K562 (cell line): ENCODE measurements at regions not wholly inside any gene's neighbourhood (a gene's known extent, or its start where the extent isn't known, plus 50 kb on each side); places are given as distances from the start of the nearest gene placed in this dataset.

Experiments
- ATAC-seq: fragments of 200-7000 bp; cut with Tn5 transposase; 3 replicates; pipeline ENCODE4 v1.9.1; 2020; ENCODE audit warnings: moderate library complexity
- BruUV-seq: library from RNA; stranded (reverse); fragments of 400-500 nt; replicated peaks from 2 replicates; lab custom pipeline; 2021; lab: Mats Ljungman, UMichigan
- CTCF ChIA-PET: fragments of 300-600 bp; formaldehyde crosslinking; extraction: SDS; loops from one replicate; lab custom pipeline; 2021; ENCODE audit warnings: low intra/inter-chr PET ratio; lab: Yijun Ruan, JAX
- POLR2A ChIA-PET: fragments of 300-600, 350-650 bp; sonication (Branson Sonifier 250); formaldehyde crosslinking; extraction: SDS; loops from one replicate; lab custom pipeline; 2021; ENCODE audit warnings: antibody characterized with exemption, inconsistent platforms; lab: Yijun Ruan, JAX
- DNase-seq, 4 experiments: peaks; one replicate each; pipeline versions ENCODE4 v3.0.0 to v3.0.0-alpha.2; 2011 to 2018; ENCODE audit warnings: low spot score in 3 of 4, mixed read lengths in 3 of 4; ENCODE audit errors: extremely low read depth in 1 of 4
- FAIRE-seq: peaks from 2 replicates; lab custom pipeline; 2011; peaks lifted over from hg19 to GRCh38; lab: Jason Lieb, UNC
- H2AFZ ChIP-seq: 2 replicates; pipeline ENCODE4 v1.6.0; 2011; ENCODE audit warnings: low read depth, low read length, control low read depth, inconsistent platforms
- H3K27ac ChIP-seq: fragments of 200-600 bp; 3 replicates; pipeline ENCODE4 v1.8.0; 2011; ENCODE audit warnings: low read depth, mild to moderate bottlenecking, control low read depth, inconsistent platforms, low read length, moderate library complexity, mixed read lengths; ENCODE audit errors: extremely low read depth
- H3K27me3 ChIP-seq, 2 experiments: fragments of 300-600 bp in 1 of 2; 2 replicates in 1 of 2; 3 replicates in 1 of 2; pipeline versions ENCODE4 v1.6.0 to v1.8.0; 2011; ENCODE audit warnings: inconsistent platforms in 2 of 2, low read length in 2 of 2, mild to moderate bottlenecking in 1 of 2, mixed read lengths in 1 of 2, moderate library complexity in 1 of 2; ENCODE audit not compliant: control insufficient read depth in 2 of 2, insufficient read depth in 2 of 2
- H3K36me3 ChIP-seq: fragments of 300-600 bp; 3 replicates; pipeline ENCODE4 v1.8.0; 2011; ENCODE audit warnings: mild to moderate bottlenecking, low read length, inconsistent platforms; ENCODE audit not compliant: control insufficient read depth, insufficient read depth
- H3K4me1 ChIP-seq, 2 experiments: fragments of 200-600 bp in 1 of 2; replicated peaks in 1 of 2; 2 replicates in 1 of 2; 3 replicates in 1 of 2; pipeline versions ENCODE4 v1.5.1 to v1.8.0; 2011; ENCODE audit warnings: inconsistent platforms in 2 of 2, low read length in 2 of 2, mild to moderate bottlenecking in 1 of 2, mixed read lengths in 1 of 2, moderate library complexity in 1 of 2; ENCODE audit not compliant: control insufficient read depth in 2 of 2, insufficient read depth in 2 of 2
- H3K4me2 ChIP-seq: 2 replicates; pipeline ENCODE4 v1.6.1; 2011; ENCODE audit warnings: low read length, control low read depth, inconsistent platforms, mixed read lengths; ENCODE audit not compliant: insufficient read depth
- H3K4me3 ChIP-seq: fragments of 200-600 bp; sonication (generic), shearing (Covaris generic); 2 replicates; pipeline ENCODE4 v1.5.1; 2016; ENCODE audit warnings: control low read depth, inconsistent platforms
- H3K79me2 ChIP-seq: fragments of 200-600 bp; 3 replicates; pipeline ENCODE4 v1.8.0; 2011; ENCODE audit warnings: low read length, inconsistent platforms; ENCODE audit not compliant: control insufficient read depth, insufficient read depth
- H3K9ac ChIP-seq, 2 experiments: 2 replicates each; pipeline versions ENCODE4 v1.6.0 to v1.6.1; 2011; ENCODE audit warnings: low read depth in 2 of 2, low read length in 2 of 2, control low read depth in 1 of 2, inconsistent platforms in 1 of 2, mild to moderate bottlenecking in 1 of 2, mixed read lengths in 1 of 2; ENCODE audit not compliant: insufficient read depth in 1 of 2
- H3K9me1 ChIP-seq: one replicate; pipeline ENCODE4 v1.6.0; 2011; ENCODE audit warnings: inconsistent platforms, mild to moderate bottlenecking, low read length, moderate library complexity; ENCODE audit not compliant: control insufficient read depth, insufficient read depth
- H3K9me3 ChIP-seq: replicated peaks from 2 replicates; pipeline ENCODE4 v1.5.1; 2011; ENCODE audit warnings: low read depth, low read length, inconsistent platforms; ENCODE audit not compliant: control insufficient read depth, insufficient read depth
- H4K20me1 ChIP-seq: replicated peaks from 2 replicates; pipeline ENCODE4 v1.6.1; 2011; ENCODE audit warnings: low read length, inconsistent platforms, mixed read lengths; ENCODE audit not compliant: control insufficient read depth, insufficient read depth
- BACH1 ChIP-seq: fragments of 200-800 bp; sonication (Bioruptor generic); IDR thresholded peaks from 2 replicates; pipeline ENCODE4 v1.6.1; 2016; ENCODE audit warnings: missing genetic modification characterization, missing compliant biosample characterization
- CBX8 ChIP-seq: fragments of 200-600 bp; sonication (generic); IDR thresholded peaks from 2 replicates; pipeline ENCODE4 v1.6.1; 2012; ENCODE audit warnings: borderline replicate concordance, mixed run types, low read depth, mild to moderate bottlenecking, moderate library complexity, mixed read lengths, low read length, control low read depth, inconsistent platforms; ENCODE audit not compliant: poor library complexity, severe bottlenecking; ENCODE audit errors: extremely low read depth
- HMGN3 ChIP-seq: IDR thresholded peaks from 2 replicates; pipeline ENCODE4 v1.6.1; 2011; ENCODE audit warnings: borderline replicate concordance, low read depth, mild to moderate bottlenecking, mixed read lengths, low read length; ENCODE audit not compliant: insufficient read length; ENCODE audit errors: extremely low read depth
- HNRNPUL1 ChIP-seq: fragments of 200-400 bp; formaldehyde crosslinking; IDR thresholded peaks from 2 replicates; pipeline ENCODE4 v1.6.1; 2017; ENCODE audit warnings: low read length
- ILK ChIP-seq: fragments of 450-650 bp; IDR thresholded peaks from 2 replicates; pipeline ENCODE4 v1.6.1; 2016; ENCODE audit warnings: missing genetic modification characterization, low read depth, mild to moderate bottlenecking, missing compliant biosample characterization, moderate library complexity, borderline replicate concordance
- RFX1 ChIP-seq: fragments of 450-650 bp; IDR thresholded peaks from 2 replicates; pipeline ENCODE4 v1.6.1; 2016; ENCODE audit warnings: mild to moderate bottlenecking, moderate library complexity
- ZFP36 ChIP-seq: fragments of 150-350 bp; IDR thresholded peaks from 2 replicates; pipeline ENCODE4 v1.6.1; 2018; ENCODE audit warnings: low read length, low read depth; ENCODE audit not compliant: partially characterized antibody
- ZNF239 ChIP-seq: fragments of 250-450 bp; sonication (Bioruptor Pico); IDR thresholded peaks from 2 replicates; pipeline ENCODE4 v1.4.0; 2020; ENCODE audit warnings: mild to moderate bottlenecking
- ZNF384 ChIP-seq: IDR thresholded peaks from 2 replicates; pipeline ENCODE4 v1.6.1; 2012; ENCODE audit warnings: low read depth, low read length, improper control_type of control experiment
- WGBS: fragments of 100-300 bp; shearing (Covaris generic); methylation state at CpG from one replicate; pipeline ENCODE4 v1.1.6; 2016; ENCODE audit warnings: low coverage, mixed read lengths; ENCODE audit not compliant: insufficient coverage; ENCODE audit errors: missing lambda C conversion rate; 5-methylcytosine and 5-hydroxymethylcytosine counted together
- in situ Hi-C: fragments of 300-500 bp; cut with MboI; formaldehyde crosslinking; loops from 4 replicates; pipeline ENCODE4 v1.15.0; 2018; ENCODE audit warnings: inconsistent platforms, mixed read lengths
- intact Hi-C: fragments of 100-400 bp; cut with micrococcal nuclease; formaldehyde crosslinking; loops from 2 replicates; pipeline ENCODE4 v1.14.2; 2022
- TF ChIP-seq, protein P1 (sequence below), 2 experiments: fragments of 450-650 bp; IDR thresholded peaks; 2 replicates each; pipeline ENCODE4 v1.6.1; 2016
- TF ChIP-seq, protein P2 (sequence below): fragments of 200-800 bp; sonication (Bioruptor generic); IDR thresholded peaks from 2 replicates; pipeline ENCODE4 v1.6.1; 2016; ENCODE audit warnings: missing genetic modification characterization, missing compliant biosample characterization
- TF ChIP-seq, protein P3 (sequence below), 3 experiments: IDR thresholded peaks in 2 of 3; conservative IDR thresholded peaks in 1 of 3; 2 replicates each; pipeline ENCODE4 v1.5.1; 2011 to 2012; ENCODE audit warnings: low read length in 3 of 3, mild to moderate bottlenecking in 3 of 3, control low read depth in 2 of 3, improper control_type of control experiment in 1 of 3, inconsistent platforms in 1 of 3, low read depth in 1 of 3, mixed read lengths in 1 of 3, moderate library complexity in 1 of 3; ENCODE audit not compliant: insufficient read depth in 2 of 3

DNA sequence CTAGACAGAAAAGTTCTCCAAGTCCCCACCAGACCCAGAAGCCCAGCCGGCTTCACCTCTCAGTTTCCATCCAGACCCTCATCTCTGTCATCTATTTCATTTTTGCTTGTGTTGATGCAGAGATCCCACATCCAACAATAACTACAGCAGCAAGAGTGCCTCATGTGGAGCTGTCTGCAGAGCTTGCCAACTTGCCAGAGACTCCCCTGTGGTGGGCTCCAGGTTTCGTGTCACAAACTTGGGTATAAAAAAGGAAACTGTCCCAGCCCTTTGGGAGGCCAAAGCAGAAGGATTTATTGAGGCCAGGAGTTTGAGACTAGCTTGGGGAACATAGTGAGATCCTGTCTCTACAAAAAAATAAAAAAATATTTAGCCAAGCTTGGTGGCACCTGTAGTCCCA lies 182.4 kb upstream of the ATP10A start:
- H3K4me1 ChIP-seq: no peaks in the 10 kb centered on the region
- H4K20me1 ChIP-seq: no peaks in the 10 kb centered on the region
- BruUV-seq: no TSS peak
- H3K9me1 ChIP-seq: no peaks in the 10 kb centered on the region
- H3K27ac ChIP-seq: no peak overlapping the region
- ChIA-PET CTCF (no interaction called here), POLR2A (no interaction called here)
- ATAC-seq (no peak), FAIRE-seq (no peak), DNase-seq (no peak)
- no peaks in the 10 kb centered on the region for H3K9me3 ChIP-seq
- no peak overlapping the region for H2AFZ ChIP-seq
- no peak overlapping the region for H3K4me2 ChIP-seq
- in situ Hi-C loops: no loop called here
- H3K27me3 ChIP-seq: no peaks in the 10 kb centered on the region
- 0% methylated on average over 2 of the region's 2 CpGs for WGBS
- no peaks in the 10 kb centered on the region for H3K36me3 ChIP-seq
- TF ChIP-seq RFX1 (no peak), ZFP36 (no peak), ZNF239 (CRISPR knock-in tag) (no peak), ILK (tag) (no peak), CBX8 (no peak), HMGN3 (no peak), ZNF384 (no peak), BACH1 (tag) (no peak), HNRNPUL1 (no peak)
- TF ChIP-seq, protein P1, sequence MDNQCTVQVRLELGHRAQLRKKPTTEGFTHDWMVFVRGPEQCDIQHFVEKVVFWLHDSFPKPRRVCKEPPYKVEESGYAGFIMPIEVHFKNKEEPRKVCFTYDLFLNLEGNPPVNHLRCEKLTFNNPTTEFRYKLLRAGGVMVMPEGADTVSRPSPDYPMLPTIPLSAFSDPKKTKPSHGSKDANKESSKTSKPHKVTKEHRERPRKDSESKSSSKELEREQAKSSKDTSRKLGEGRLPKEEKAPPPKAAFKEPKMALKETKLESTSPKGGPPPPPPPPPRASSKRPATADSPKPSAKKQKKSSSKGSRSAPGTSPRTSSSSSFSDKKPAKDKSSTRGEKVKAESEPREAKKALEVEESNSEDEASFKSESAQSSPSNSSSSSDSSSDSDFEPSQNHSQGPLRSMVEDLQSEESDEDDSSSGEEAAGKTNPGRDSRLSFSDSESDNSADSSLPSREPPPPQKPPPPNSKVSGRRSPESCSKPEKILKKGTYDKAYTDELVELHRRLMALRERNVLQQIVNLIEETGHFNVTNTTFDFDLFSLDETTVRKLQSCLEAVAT (IDR thresholded peaks at IDR 0.05): no peak
- TF ChIP-seq, protein P2, sequence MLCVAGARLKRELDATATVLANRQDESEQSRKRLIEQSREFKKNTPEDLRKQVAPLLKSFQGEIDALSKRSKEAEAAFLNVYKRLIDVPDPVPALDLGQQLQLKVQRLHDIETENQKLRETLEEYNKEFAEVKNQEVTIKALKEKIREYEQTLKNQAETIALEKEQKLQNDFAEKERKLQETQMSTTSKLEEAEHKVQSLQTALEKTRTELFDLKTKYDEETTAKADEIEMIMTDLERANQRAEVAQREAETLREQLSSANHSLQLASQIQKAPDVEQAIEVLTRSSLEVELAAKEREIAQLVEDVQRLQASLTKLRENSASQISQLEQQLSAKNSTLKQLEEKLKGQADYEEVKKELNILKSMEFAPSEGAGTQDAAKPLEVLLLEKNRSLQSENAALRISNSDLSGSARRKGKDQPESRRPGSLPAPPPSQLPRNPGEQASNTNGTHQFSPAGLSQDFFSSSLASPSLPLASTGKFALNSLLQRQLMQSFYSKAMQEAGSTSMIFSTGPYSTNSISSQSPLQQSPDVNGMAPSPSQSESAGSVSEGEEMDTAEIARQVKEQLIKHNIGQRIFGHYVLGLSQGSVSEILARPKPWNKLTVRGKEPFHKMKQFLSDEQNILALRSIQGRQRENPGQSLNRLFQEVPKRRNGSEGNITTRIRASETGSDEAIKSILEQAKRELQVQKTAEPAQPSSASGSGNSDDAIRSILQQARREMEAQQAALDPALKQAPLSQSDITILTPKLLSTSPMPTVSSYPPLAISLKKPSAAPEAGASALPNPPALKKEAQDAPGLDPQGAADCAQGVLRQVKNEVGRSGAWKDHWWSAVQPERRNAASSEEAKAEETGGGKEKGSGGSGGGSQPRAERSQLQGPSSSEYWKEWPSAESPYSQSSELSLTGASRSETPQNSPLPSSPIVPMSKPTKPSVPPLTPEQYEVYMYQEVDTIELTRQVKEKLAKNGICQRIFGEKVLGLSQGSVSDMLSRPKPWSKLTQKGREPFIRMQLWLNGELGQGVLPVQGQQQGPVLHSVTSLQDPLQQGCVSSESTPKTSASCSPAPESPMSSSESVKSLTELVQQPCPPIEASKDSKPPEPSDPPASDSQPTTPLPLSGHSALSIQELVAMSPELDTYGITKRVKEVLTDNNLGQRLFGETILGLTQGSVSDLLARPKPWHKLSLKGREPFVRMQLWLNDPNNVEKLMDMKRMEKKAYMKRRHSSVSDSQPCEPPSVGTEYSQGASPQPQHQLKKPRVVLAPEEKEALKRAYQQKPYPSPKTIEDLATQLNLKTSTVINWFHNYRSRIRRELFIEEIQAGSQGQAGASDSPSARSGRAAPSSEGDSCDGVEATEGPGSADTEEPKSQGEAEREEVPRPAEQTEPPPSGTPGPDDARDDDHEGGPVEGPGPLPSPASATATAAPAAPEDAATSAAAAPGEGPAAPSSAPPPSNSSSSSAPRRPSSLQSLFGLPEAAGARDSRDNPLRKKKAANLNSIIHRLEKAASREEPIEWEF (CRISPR knock-in tag): no peak
- TF ChIP-seq, protein P3, sequence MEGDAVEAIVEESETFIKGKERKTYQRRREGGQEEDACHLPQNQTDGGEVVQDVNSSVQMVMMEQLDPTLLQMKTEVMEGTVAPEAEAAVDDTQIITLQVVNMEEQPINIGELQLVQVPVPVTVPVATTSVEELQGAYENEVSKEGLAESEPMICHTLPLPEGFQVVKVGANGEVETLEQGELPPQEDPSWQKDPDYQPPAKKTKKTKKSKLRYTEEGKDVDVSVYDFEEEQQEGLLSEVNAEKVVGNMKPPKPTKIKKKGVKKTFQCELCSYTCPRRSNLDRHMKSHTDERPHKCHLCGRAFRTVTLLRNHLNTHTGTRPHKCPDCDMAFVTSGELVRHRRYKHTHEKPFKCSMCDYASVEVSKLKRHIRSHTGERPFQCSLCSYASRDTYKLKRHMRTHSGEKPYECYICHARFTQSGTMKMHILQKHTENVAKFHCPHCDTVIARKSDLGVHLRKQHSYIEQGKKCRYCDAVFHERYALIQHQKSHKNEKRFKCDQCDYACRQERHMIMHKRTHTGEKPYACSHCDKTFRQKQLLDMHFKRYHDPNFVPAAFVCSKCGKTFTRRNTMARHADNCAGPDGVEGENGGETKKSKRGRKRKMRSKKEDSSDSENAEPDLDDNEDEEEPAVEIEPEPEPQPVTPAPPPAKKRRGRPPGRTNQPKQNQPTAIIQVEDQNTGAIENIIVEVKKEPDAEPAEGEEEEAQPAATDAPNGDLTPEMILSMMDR (IDR thresholded peaks at IDR 0.05 in 2 of 3, conservative IDR thresholded peaks at IDR 0.05 in 1 of 3; ENCODE audit: insufficient read depth in 2 of 3, low read depth in 1 of 3, low read length in 3 of 3): no peak
- H3K4me3 ChIP-seq: no peak overlapping the region
- no peak overlapping the region for H3K9ac ChIP-seq
- intact Hi-C loops: no loop called here
- H3K79me2 ChIP-seq: no peaks in the 10 kb centered on the region
